ENCODE measurements at regions not wholly inside any gene's neighbourhood (a gene's known extent, or its start where the extent isn't known, plus 50 kb on each side); places are given as distances from the start of the nearest gene placed in this dataset.

GRCh38 chr3:193119926-193120325 is 121.1 kb upstream of the PLAAT1 start:
- TF ChIP-seq SPI1 (IDR thresholded peaks at IDR 0.05; ENCODE audit: borderline replicate concordance, low read depth) (no peak), POLR2AphosphoS5 (IDR thresholded peaks at IDR 0.05; ENCODE audit: low read depth) (no peak), REST (IDR thresholded peaks at IDR 0.05; ENCODE audit: insufficient replicate concordance, low read depth) (no peak), CTCF (IDR thresholded peaks at IDR 0.05; ENCODE audit: insufficient read depth, low read length) (no peak), GABPA (IDR thresholded peaks at IDR 0.05; ENCODE audit: low read depth) (no peak)
- no peak for DNase-seq (ENCODE audit: low read depth in 1 of 2, low spot score in 1 of 2)
- Histone ChIP-seq H3K27ac (replicated peaks) (no peak overlapping the region), H3K27me3 (ENCODE audit: insufficient read depth, poor library complexity, severe bottlenecking) (no peaks in the 10 kb centered on the region), H3K4me3 (replicated peaks; ENCODE audit: insufficient read depth, low read length) (no peak overlapping the region)

- TF ChIP-seq GABPA (IDR thresholded peaks at IDR 0.05; ENCODE audit: low read depth) (no peak), REST (IDR thresholded peaks at IDR 0.05; ENCODE audit: insufficient replicate concordance, low read depth) (no peak), CTCF (IDR thresholded peaks at IDR 0.05; ENCODE audit: insufficient read depth, low read length) (no peak), POLR2AphosphoS5 (IDR thresholded peaks at IDR 0.05; ENCODE audit: low read depth) (no peak), SPI1 (IDR thresholded peaks at IDR 0.05; ENCODE audit: borderline replicate concordance, low read depth) (no peak)
- Histone ChIP-seq H3K4me3 (replicated peaks; ENCODE audit: insufficient read depth, low read length) (no peak overlapping the region), H3K27ac (replicated peaks) (no peak overlapping the region), H3K27me3 (ENCODE audit: insufficient read depth, poor library complexity, severe bottlenecking) (no peaks in the 10 kb centered on the region)
- DNase-seq (ENCODE audit: low read depth in 1 of 2, low spot score in 1 of 2): no peak
These were observed 116.2 kb upstream of the PLAAT1 start for GRCh38 chr3:193124861-193125260.

- H3K27me3 ChIP-seq (ENCODE audit: insufficient read depth, poor library complexity, severe bottlenecking): peaks cover 2% of the 10 kb centered on the region
- no peak for DNase-seq (ENCODE audit: low read depth in 1 of 2, low spot score in 1 of 2)
- H3K4me3 ChIP-seq (replicated peaks; ENCODE audit: insufficient read depth, low read length): no peak overlapping the region
- TF ChIP-seq CTCF (IDR thresholded peaks at IDR 0.05; ENCODE audit: insufficient read depth, low read length) (no peak), GABPA (IDR thresholded peaks at IDR 0.05; ENCODE audit: low read depth) (no peak), SPI1 (IDR thresholded peaks at IDR 0.05; ENCODE audit: borderline replicate concordance, low read depth) (no peak), REST (IDR thresholded peaks at IDR 0.05; ENCODE audit: insufficient replicate concordance, low read depth) (no peak), POLR2AphosphoS5 (IDR thresholded peaks at IDR 0.05; ENCODE audit: low read depth) (no peak)
- H3K27ac ChIP-seq (replicated peaks): no peak overlapping the region
These were observed 111.4 kb upstream of the PLAAT1 start for GRCh38 chr3:193129607-193130006.
